H9 (cell line): ENCODE measurements at regions not wholly inside any gene's neighbourhood (a gene's known extent, or its start where the extent isn't known, plus 50 kb on each side); places are given as distances from the start of the nearest gene placed in this dataset.

ENCODE experiments used
- DNase-seq: peaks from one replicate; pipeline ENCODE4 v3.0.0-alpha.2; 2017
- H2AFZ ChIP-seq: one replicate; pipeline ENCODE4 v1.6.1; 2013; ENCODE audit warnings: mild to moderate bottlenecking, low read length, control low read depth, moderate library complexity
- H2AK5ac ChIP-seq: 2 replicates; pipeline ENCODE4 v1.6.1; 2013; ENCODE audit warnings: low read length, control low read depth, mixed read lengths; ENCODE audit not compliant: insufficient read length
- H2BK120ac ChIP-seq: one replicate; pipeline ENCODE4 v1.6.1; 2013; ENCODE audit warnings: low read depth, mild to moderate bottlenecking, low read length, control low read depth, inconsistent platforms; ENCODE audit not compliant: poor library complexity, severe bottlenecking
- H2BK12ac ChIP-seq: 2 replicates; pipeline ENCODE4 v1.6.1; 2013; ENCODE audit warnings: low read length, control low read depth, mixed read lengths, low read depth; ENCODE audit not compliant: insufficient read length
- H2BK15ac ChIP-seq: 2 replicates; pipeline ENCODE4 v1.6.1; 2013; ENCODE audit warnings: low read depth, low read length, control low read depth
- H2BK20ac ChIP-seq: one replicate; pipeline ENCODE4 v1.6.1; 2013; ENCODE audit warnings: low read depth, mild to moderate bottlenecking, low read length, control low read depth, inconsistent platforms; ENCODE audit not compliant: poor library complexity, severe bottlenecking
- H2BK5ac ChIP-seq: 2 replicates; pipeline ENCODE4 v1.6.1; 2013; ENCODE audit warnings: low read length, control low read depth, mixed read lengths; ENCODE audit not compliant: insufficient read length
- H3K14ac ChIP-seq: 2 replicates; pipeline ENCODE4 v1.6.1; 2013; ENCODE audit warnings: low read length, control low read depth; ENCODE audit not compliant: insufficient read depth
- H3K18ac ChIP-seq: 2 replicates; pipeline ENCODE4 v1.6.1; 2013; ENCODE audit warnings: low read depth, mild to moderate bottlenecking, mixed read lengths, low read length, control low read depth; ENCODE audit not compliant: insufficient read length
- H3K23ac ChIP-seq: 2 replicates; pipeline ENCODE4 v1.6.1; 2013; ENCODE audit warnings: low read length, control low read depth, mixed read lengths, low read depth; ENCODE audit not compliant: insufficient read length
- H3K23me2 ChIP-seq: 2 replicates; pipeline ENCODE4 v1.6.1; 2013; ENCODE audit warnings: low read depth, mild to moderate bottlenecking, mixed read lengths, low read length, control low read depth; ENCODE audit not compliant: insufficient read length, poor library complexity, severe bottlenecking
- H3K27ac ChIP-seq: 2 replicates; pipeline ENCODE4 v1.5.1; 2013; ENCODE audit warnings: low read length, control low read depth, mixed read lengths, low read depth; ENCODE audit not compliant: insufficient read length
- H3K27me3 ChIP-seq: 2 replicates; pipeline ENCODE4 v1.6.1; 2013; ENCODE audit warnings: low read length, control low read depth, inconsistent platforms; ENCODE audit not compliant: insufficient read depth
- H3K4ac ChIP-seq: 2 replicates; pipeline ENCODE4 v1.6.1; 2013; ENCODE audit warnings: low read depth, mild to moderate bottlenecking, control low read depth, inconsistent platforms, low read length, moderate library complexity
- H3K4me1 ChIP-seq: 2 replicates; pipeline ENCODE4 v1.6.1; 2013; ENCODE audit warnings: low read length, control low read depth, inconsistent platforms; ENCODE audit not compliant: insufficient read depth
- H3K4me2 ChIP-seq: 2 replicates; pipeline ENCODE4 v1.6.1; 2013; ENCODE audit warnings: low read length, control low read depth, mixed read lengths; ENCODE audit not compliant: insufficient read length, insufficient read depth
- H3K56ac ChIP-seq: 2 replicates; pipeline ENCODE4 v1.6.1; 2013; ENCODE audit warnings: low read depth, mild to moderate bottlenecking, mixed read lengths, low read length, control low read depth; ENCODE audit not compliant: insufficient read length
- H3K79me1 ChIP-seq: 2 replicates; pipeline ENCODE4 v1.6.1; 2013; ENCODE audit warnings: low read depth, mild to moderate bottlenecking, moderate library complexity, low read length, control low read depth, inconsistent platforms; ENCODE audit not compliant: insufficient read depth, poor library complexity, severe bottlenecking
- H3K79me2 ChIP-seq: 2 replicates; pipeline ENCODE4 v1.6.1; 2013; ENCODE audit warnings: low read length, control low read depth, inconsistent platforms; ENCODE audit not compliant: insufficient read depth
- H3K9ac ChIP-seq: 2 replicates; pipeline ENCODE4 v1.6.1; 2013; ENCODE audit warnings: low read length, control low read depth, mixed read lengths; ENCODE audit not compliant: insufficient read length; ENCODE audit errors: extremely low read depth
- H3K9me3 ChIP-seq: one replicate; pipeline ENCODE4 v1.6.1; 2013; ENCODE audit warnings: low read depth, low read length, inconsistent platforms; ENCODE audit not compliant: control insufficient read depth
- H3T11ph ChIP-seq: one replicate; pipeline ENCODE4 v1.6.1; 2013; ENCODE audit warnings: mild to moderate bottlenecking, low read length, control low read depth, inconsistent platforms
- H4K20me1 ChIP-seq: one replicate; pipeline ENCODE4 v1.6.1; 2013; ENCODE audit not compliant: control insufficient read depth, insufficient read length, insufficient read depth
- H4K5ac ChIP-seq: 2 replicates; pipeline ENCODE4 v1.6.1; 2013; ENCODE audit warnings: low read depth, mild to moderate bottlenecking, mixed read lengths, low read length, control low read depth; ENCODE audit not compliant: insufficient read length
- H4K8ac ChIP-seq: replicated peaks from 2 replicates; pipeline ENCODE4 v1.6.1; 2013; ENCODE audit warnings: low read length, control low read depth, mixed read lengths, low read depth; ENCODE audit not compliant: insufficient read length
- H4K91ac ChIP-seq: 2 replicates; pipeline ENCODE4 v1.6.1; 2013; ENCODE audit warnings: low read depth, mild to moderate bottlenecking, moderate library complexity, mixed read lengths, low read length, control low read depth; ENCODE audit not compliant: insufficient read length
- H3K27ac Mint-ChIP-seq, 3 experiments: 2 replicates in 2 of 3; 3 replicates in 1 of 3; pipeline ENCODE4 v1.8.0; 2020 to 2021; ENCODE audit warnings: mixed read lengths in 3 of 3, mild to moderate bottlenecking in 1 of 3, moderate library complexity in 1 of 3
- H3K27me3 Mint-ChIP-seq: 2 replicates; pipeline ENCODE4 v1.8.0; 2021; ENCODE audit warnings: low read depth, mild to moderate bottlenecking, moderate library complexity, mixed read lengths
- H3K36me3 Mint-ChIP-seq, 3 experiments: 2 replicates in 2 of 3; 3 replicates in 1 of 3; pipeline ENCODE4 v1.8.0; 2020 to 2021; ENCODE audit warnings: low read depth in 3 of 3, mixed read lengths in 3 of 3; ENCODE audit not compliant: insufficient read depth in 1 of 3
- H3K4me1 Mint-ChIP-seq, 2 experiments: 2 replicates each; pipeline ENCODE4 v1.8.0; 2020; ENCODE audit warnings: mixed read lengths in 2 of 2
- H3K4me3 Mint-ChIP-seq, 2 experiments: 2 replicates in 1 of 2; 3 replicates in 1 of 2; pipeline ENCODE4 v1.8.0; 2020 to 2021; ENCODE audit warnings: mild to moderate bottlenecking in 2 of 2, mixed read lengths in 2 of 2, moderate library complexity in 1 of 2
- H3K9me3 Mint-ChIP-seq, 2 experiments: 2 replicates in 1 of 2; 3 replicates in 1 of 2; pipeline ENCODE4 v1.8.0; 2020; ENCODE audit warnings: mild to moderate bottlenecking in 2 of 2, mixed read lengths in 2 of 2, moderate library complexity in 1 of 2
- CTCF ChIP-seq: fragments of 200-600 bp; sonication (generic); conservative IDR thresholded peaks from 3 replicates; pipeline ENCODE4 v1.8.0; 2021; ENCODE audit warnings: antibody characterized with exemption, mild to moderate bottlenecking
- WGBS: extraction: QIAGEN DNeasy Blood & Tissue Kit; methylation state at CpG from one replicate; pipeline ENCODE4 v1.1.7; 2013; ENCODE audit warnings: missing lambda C conversion rate, low lambda C conversion rate, mixed read lengths; ENCODE audit not compliant: insufficient read length; ENCODE audit errors: extremely low coverage; 5-methylcytosine and 5-hydroxymethylcytosine counted together

GRCh38 chr6:168877821-168878282, 375.8 kb downstream of the THBS2 start:
- Histone ChIP-seq H3K23me2 (no peaks in the 10 kb centered on the region), H4K8ac (no peak overlapping the region), H3K9me3 (no peaks in the 10 kb centered on the region), H4K20me1 (no peaks in the 10 kb centered on the region), H2BK120ac (no peak overlapping the region), H3K79me2 (no peaks in the 10 kb centered on the region), H4K91ac (no peak overlapping the region), H2BK20ac (no peak overlapping the region), H3K18ac (no peak overlapping the region), H2AK5ac (no peak overlapping the region), H3K27me3 (no peaks in the 10 kb centered on the region), H3K79me1 (no peaks in the 10 kb centered on the region), H2BK5ac (no peak overlapping the region), H2BK15ac (no peak overlapping the region), H2AFZ (no peak overlapping the region), H2BK12ac (no peak overlapping the region), H3K4ac (no peak overlapping the region), H3K14ac (no peak overlapping the region), H3K4me1 (no peaks in the 10 kb centered on the region), H3K4me2 (no peak overlapping the region), H3K56ac (no peak overlapping the region), H3K9ac (no peak overlapping the region), H4K5ac (no peak overlapping the region), H3K27ac (no peak overlapping the region), H3K23ac (no peak overlapping the region), H3T11ph (no peak overlapping the region)
- no peak for DNase-seq
- Mint-ChIP-seq H3K36me3 (no peaks in the 10 kb centered on the region), H3K27me3 (peaks cover 6% of the 10 kb centered on the region), H3K4me1 (peaks cover 8% of the 10 kb centered on the region in 2 experiments), H3K27ac (peak overlapping the region in 1 of 3 experiments; percentile 82; a peak in 1 of 7 replicates), H3K9me3 (no peaks in the 10 kb centered on the region), H3K4me3 (no peak overlapping the region)
- WGBS, result no CpG with 5 or more reads among the region's 10 CpGs
- TF ChIP-seq CTCF, result no peak
